ENCODE measurements at regions not wholly inside any gene's neighbourhood (a gene's known extent, or its start where the extent isn't known, plus 50 kb on each side); places are given as distances from the start of the nearest gene placed in this dataset.

DNA sequence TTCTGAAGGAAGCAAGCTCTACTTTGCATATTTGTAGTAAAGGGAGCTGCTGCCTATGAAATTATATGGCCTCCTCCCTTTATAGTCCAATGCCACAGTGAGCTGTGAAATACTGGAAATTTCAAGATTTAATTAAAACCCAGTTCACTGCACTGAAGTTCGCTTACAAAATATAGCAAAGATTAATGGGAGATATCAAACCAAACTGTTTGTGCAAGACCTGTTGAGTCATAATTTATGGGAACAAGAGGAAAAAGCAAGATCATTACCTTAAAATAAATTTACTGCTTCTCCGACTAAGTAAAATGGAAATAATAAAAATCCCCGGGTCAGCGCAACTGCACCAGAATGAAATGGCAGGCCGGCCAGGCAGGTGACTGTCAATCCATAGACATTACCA, 215.5 kb upstream of the RAB6C start:
- no peak for DNase-seq
- 55% methylated on average over 5 of the region's 5 CpGs for WGBS (ENCODE audit: low lambda C conversion rate)
- H3K79me2 ChIP-seq (ENCODE audit: insufficient read depth), result no peaks in the 10 kb centered on the region
- H3K4me2 ChIP-seq, result no peak overlapping the region
- H3K9me3 ChIP-seq, result no peaks in the 10 kb centered on the region
- POLR2A ChIA-PET, result no interaction called here
- no peaks in the 10 kb centered on the region for H3F3A ChIP-seq (replicated peaks; ENCODE audit: insufficient read depth)
- H3K4me1 ChIP-seq (ENCODE audit: control insufficient read depth in 1 of 2, insufficient read depth in 2 of 2, low read depth in 1 of 2, low read length in 1 of 2), result peaks cover 0 to 3% of the 10 kb centered on the region in 2 experiments; a peak in 1 of 4 replicates
- TF ChIP-seq YY1 (IDR thresholded peaks at IDR 0.05; ENCODE audit: low read depth) (no peak), ELF1 (IDR thresholded peaks at IDR 0.05) (no peak), RCOR1 (IDR thresholded peaks at IDR 0.05; ENCODE audit: low read length) (no peak), MEF2A (IDR thresholded peaks at IDR 0.05; ENCODE audit: borderline replicate concordance, low read depth) (no peak), FOSL2 (IDR thresholded peaks at IDR 0.05; ENCODE audit: borderline replicate concordance, low read depth) (no peak), GATA2 (CRISPR knock-in tag; IDR thresholded peaks at IDR 0.05) (no peak), FOXJ3 (CRISPR knock-in tag; IDR thresholded peaks at IDR 0.05) (no peak), GABPA (IDR thresholded peaks at IDR 0.05; ENCODE audit: low read depth) (no peak)
- TF ChIP-seq, protein P1, sequence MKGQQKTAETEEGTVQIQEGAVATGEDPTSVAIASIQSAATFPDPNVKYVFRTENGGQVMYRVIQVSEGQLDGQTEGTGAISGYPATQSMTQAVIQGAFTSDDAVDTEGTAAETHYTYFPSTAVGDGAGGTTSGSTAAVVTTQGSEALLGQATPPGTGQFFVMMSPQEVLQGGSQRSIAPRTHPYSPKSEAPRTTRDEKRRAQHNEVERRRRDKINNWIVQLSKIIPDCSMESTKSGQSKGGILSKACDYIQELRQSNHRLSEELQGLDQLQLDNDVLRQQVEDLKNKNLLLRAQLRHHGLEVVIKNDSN (IDR thresholded peaks at IDR 0.05; ENCODE audit: borderline replicate concordance, low read depth), result no peak
- no peak overlapping the region for H3K9ac ChIP-seq
- no peak overlapping the region for H3K27ac ChIP-seq (ENCODE audit: low read depth in 2 of 2, low read length in 1 of 2)
- no peaks in the 10 kb centered on the region for H3K27me3 ChIP-seq (ENCODE audit: insufficient read depth)
- no peak overlapping the region for H2AFZ ChIP-seq (ENCODE audit: low read depth)
- no peak overlapping the region for H3K4me3 ChIP-seq (ENCODE audit: low read depth in 2 of 2, low read length in 1 of 2)
- CTCF ChIA-PET, result interaction anchor here (1.0 kb wide), 1 partner anchor 27 kb away, joined by 3 read pairs; no protein-coding TSS in a partner anchor
- H3K9me2 ChIP-seq, result no peaks in the 10 kb centered on the region
- H4K20me1 ChIP-seq (ENCODE audit: insufficient read depth), result no peaks in the 10 kb centered on the region
- no peaks in the 10 kb centered on the region for H3K36me3 ChIP-seq (replicated peaks in 1 of 2; ENCODE audit: control insufficient read depth in 1 of 2, insufficient read depth in 2 of 2, low read length in 1 of 2)

DNA sequence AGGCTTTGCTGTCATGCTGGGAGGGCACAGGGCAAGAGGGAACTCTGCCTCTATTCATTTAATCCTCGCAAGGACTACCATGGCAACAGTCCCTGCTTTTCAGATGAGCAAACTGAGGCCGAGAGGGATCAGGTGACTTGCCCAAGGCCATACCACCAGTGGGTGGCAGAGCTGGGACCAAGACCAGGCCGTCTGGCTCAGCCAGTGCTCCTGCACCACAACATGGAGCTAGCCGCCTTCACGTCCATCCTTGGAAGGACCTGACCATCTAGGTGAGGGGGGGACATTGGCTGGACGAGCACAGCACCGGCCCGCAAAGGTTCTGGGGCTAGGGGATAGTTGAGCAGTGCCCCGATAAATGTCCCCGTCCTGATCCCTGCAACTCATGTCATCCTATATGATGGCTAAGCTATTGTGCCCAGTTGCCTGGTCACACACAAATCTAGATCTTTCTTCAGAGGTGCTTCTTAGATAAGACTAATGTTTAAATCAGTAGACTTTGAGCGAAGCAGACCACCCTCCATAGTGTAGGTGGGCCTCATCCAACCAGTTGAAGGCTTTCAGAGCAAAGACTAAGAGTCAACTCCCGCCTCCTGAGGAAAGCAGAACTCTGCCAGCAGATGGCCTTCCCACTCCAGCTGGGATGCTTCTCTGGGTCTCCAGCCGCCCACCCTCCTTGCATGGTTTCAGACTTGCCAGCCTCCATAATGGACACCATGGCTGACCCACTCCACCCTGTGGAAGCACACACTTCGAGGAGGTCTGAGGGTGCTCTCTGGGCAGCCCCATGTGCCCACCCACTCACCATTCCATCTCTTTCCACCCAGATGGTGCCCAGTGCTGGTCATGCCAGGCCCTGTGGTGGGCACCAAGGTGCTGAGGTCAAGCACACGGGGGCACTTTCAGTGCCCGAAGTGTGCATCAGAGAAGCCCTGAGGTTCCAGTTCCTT, 214.8 kb upstream of the RAB6C start:
- Histone ChIP-seq H3K27me3 (ENCODE audit: insufficient read depth) (no peaks in the 10 kb centered on the region), H3K36me3 (replicated peaks in 1 of 2; ENCODE audit: control insufficient read depth in 1 of 2, insufficient read depth in 2 of 2, low read length in 1 of 2) (no peaks in the 10 kb centered on the region), H3K4me3 (ENCODE audit: low read depth in 2 of 2, low read length in 1 of 2) (no peak overlapping the region), H3F3A (replicated peaks; ENCODE audit: insufficient read depth) (no peaks in the 10 kb centered on the region), H4K20me1 (ENCODE audit: insufficient read depth) (no peaks in the 10 kb centered on the region), H3K9me3 (no peaks in the 10 kb centered on the region), H2AFZ (ENCODE audit: low read depth) (no peak overlapping the region), H3K9me2 (no peaks in the 10 kb centered on the region), H3K9ac (no peak overlapping the region), H3K79me2 (ENCODE audit: insufficient read depth) (no peaks in the 10 kb centered on the region), H3K4me2 (no peak overlapping the region), H3K4me1 (ENCODE audit: control insufficient read depth in 1 of 2, insufficient read depth in 2 of 2, low read depth in 1 of 2, low read length in 1 of 2) (peaks cover 0 to 3% of the 10 kb centered on the region in 2 experiments; a peak in 1 of 4 replicates), H3K27ac (ENCODE audit: low read depth in 2 of 2, low read length in 1 of 2) (no peak overlapping the region)
- DNase-seq, result no peak
- no peak for TF ChIP-seq EZH2phosphoT487 (IDR thresholded peaks at IDR 0.05; ENCODE audit: borderline replicate concordance, low read depth)
- peak; percentile 26; the same call in 1 of the 2 replicates for TF ChIP-seq RAD21 (IDR thresholded peaks at IDR 0.05; ENCODE audit: low read length)
- WGBS (ENCODE audit: low lambda C conversion rate), result 33% methylated on average over 10 of the region's 16 CpGs
- POLR2A ChIA-PET, result no interaction called here
- CTCF ChIA-PET, result no interaction called here

DNA sequence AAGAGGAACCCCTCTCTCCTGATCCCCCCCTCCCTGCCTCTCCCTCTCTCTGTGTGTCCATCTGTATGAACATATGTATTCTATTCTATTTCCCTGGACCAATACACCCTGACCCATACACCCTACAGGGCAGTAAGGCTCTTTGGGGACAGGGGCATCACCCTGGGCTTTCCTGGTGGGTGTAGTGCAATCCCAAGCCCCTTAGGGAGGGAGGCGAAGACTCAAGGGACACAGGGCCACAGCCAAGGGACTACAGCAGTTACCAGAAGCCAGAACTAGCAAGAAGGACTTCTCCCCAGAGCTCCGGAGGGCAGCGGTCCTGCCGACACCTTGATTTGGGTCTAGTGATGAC, 214.2 kb upstream of the RAB6C start:
- Histone ChIP-seq H3K36me3 (replicated peaks in 1 of 2; ENCODE audit: control insufficient read depth in 1 of 2, insufficient read depth in 2 of 2, low read length in 1 of 2) (no peaks in the 10 kb centered on the region), H2AFZ (ENCODE audit: low read depth) (no peak overlapping the region), H3K27ac (ENCODE audit: low read depth in 2 of 2, low read length in 1 of 2) (no peak overlapping the region), H3K9me2 (no peaks in the 10 kb centered on the region), H3K79me2 (ENCODE audit: insufficient read depth) (no peaks in the 10 kb centered on the region), H3F3A (replicated peaks; ENCODE audit: insufficient read depth) (no peaks in the 10 kb centered on the region), H3K4me2 (no peak overlapping the region), H3K9ac (no peak overlapping the region), H3K4me1 (ENCODE audit: control insufficient read depth in 1 of 2, insufficient read depth in 2 of 2, low read depth in 1 of 2, low read length in 1 of 2) (peaks cover 0 to 3% of the 10 kb centered on the region in 2 experiments; a peak in 1 of 4 replicates), H3K27me3 (ENCODE audit: insufficient read depth) (no peaks in the 10 kb centered on the region), H4K20me1 (ENCODE audit: insufficient read depth) (no peaks in the 10 kb centered on the region), H3K4me3 (ENCODE audit: low read depth in 2 of 2, low read length in 1 of 2) (no peak overlapping the region), H3K9me3 (no peaks in the 10 kb centered on the region)
- 43% methylated on average over 4 of the region's 4 CpGs for WGBS (ENCODE audit: low lambda C conversion rate)
- POLR2A ChIA-PET, result no interaction called here
- peak; percentile 11 for DNase-seq
- no peak for TF ChIP-seq FOSL2 (IDR thresholded peaks at IDR 0.05; ENCODE audit: borderline replicate concordance, low read depth)
- no peak for TF ChIP-seq TEAD4 (IDR thresholded peaks at IDR 0.05; ENCODE audit: borderline replicate concordance, insufficient read depth)
- no peak for TF ChIP-seq CTCF (IDR thresholded peaks at IDR 0.05)
- TF ChIP-seq YY1 (IDR thresholded peaks at IDR 0.05; ENCODE audit: low read depth), result no peak
- TF ChIP-seq, protein P2, sequence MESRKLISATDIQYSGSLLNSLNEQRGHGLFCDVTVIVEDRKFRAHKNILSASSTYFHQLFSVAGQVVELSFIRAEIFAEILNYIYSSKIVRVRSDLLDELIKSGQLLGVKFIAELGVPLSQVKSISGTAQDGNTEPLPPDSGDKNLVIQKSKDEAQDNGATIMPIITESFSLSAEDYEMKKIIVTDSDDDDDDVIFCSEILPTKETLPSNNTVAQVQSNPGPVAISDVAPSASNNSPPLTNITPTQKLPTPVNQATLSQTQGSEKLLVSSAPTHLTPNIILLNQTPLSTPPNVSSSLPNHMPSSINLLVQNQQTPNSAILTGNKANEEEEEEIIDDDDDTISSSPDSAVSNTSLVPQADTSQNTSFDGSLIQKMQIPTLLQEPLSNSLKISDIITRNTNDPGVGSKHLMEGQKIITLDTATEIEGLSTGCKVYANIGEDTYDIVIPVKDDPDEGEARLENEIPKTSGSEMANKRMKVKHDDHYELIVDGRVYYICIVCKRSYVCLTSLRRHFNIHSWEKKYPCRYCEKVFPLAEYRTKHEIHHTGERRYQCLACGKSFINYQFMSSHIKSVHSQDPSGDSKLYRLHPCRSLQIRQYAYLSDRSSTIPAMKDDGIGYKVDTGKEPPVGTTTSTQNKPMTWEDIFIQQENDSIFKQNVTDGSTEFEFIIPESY (IDR thresholded peaks at IDR 0.05; ENCODE audit: borderline replicate concordance, low read depth), result no peak
- no peak for TF ChIP-seq FOXM1 (IDR thresholded peaks at IDR 0.05; ENCODE audit: low read depth)
- TF ChIP-seq TAF1 (IDR thresholded peaks at IDR 0.05; ENCODE audit: borderline replicate concordance, low read depth, low read length), result no peak
- no peak for TF ChIP-seq SMC3 (IDR thresholded peaks at IDR 0.05; ENCODE audit: low read depth, low read length)
- TF ChIP-seq FOXJ3 (CRISPR knock-in tag; IDR thresholded peaks at IDR 0.05), result no peak
- TF ChIP-seq GABPA (IDR thresholded peaks at IDR 0.05; ENCODE audit: low read depth), result no peak
- CTCF ChIA-PET, result no interaction called here

Measured in SK-N-SH (cell line).